Naive thymus-derived CD4-positive, alpha-beta T cell (primary cell): ENCODE measurements at regions not wholly inside any gene's neighbourhood (a gene's known extent, or its start where the extent isn't known, plus 50 kb on each side); places are given as distances from the start of the nearest gene placed in this dataset.
"Not testable (repeated sequence)": the region's sequence is repeated elsewhere in the genome, so short reads cannot be mapped to it uniquely, and the experiment has no call there.

ENCODE experiments used
- ATAC-seq: fragments of 150-1000 bp; cut with Tn5 transposase; 2 replicates; pipeline ENCODE4 v1.10.0; 2021; ENCODE audit warnings: mild to moderate bottlenecking, moderate library complexity
- CTCF ChIA-PET: fragments of 350-600 bp; sonication (Branson Sonifier 250); formaldehyde crosslinking; loops from one replicate; lab custom pipeline; 2021; ENCODE audit warnings: antibody characterized with exemption; lab: Charles Lee
- POLR2A ChIA-PET: fragments of 350-600 bp; sonication (Branson Sonifier 250); formaldehyde crosslinking; loops from one replicate; lab custom pipeline; 2021; ENCODE audit warnings: antibody characterized with exemption, inconsistent platforms; lab: Charles Lee
- DNase-seq, 9 donors: peaks; one replicate each; pipeline versions ENCODE4 v3.0.0 to v3.0.0-alpha.2; 2020 to 2022; ENCODE audit warnings: mixed read lengths in 1 of 9
- H3K27ac ChIP-seq: one replicate; pipeline ENCODE4 v1.7.0; 2013; ENCODE audit warnings: mild to moderate bottlenecking, low read depth, low read length, moderate library complexity
- H3K27me3 ChIP-seq, 2 donors: one replicate each; pipeline ENCODE4 v1.7.0; 2013; ENCODE audit warnings: low read length in 2 of 2, mild to moderate bottlenecking in 2 of 2, moderate library complexity in 2 of 2; ENCODE audit not compliant: control insufficient read depth in 2 of 2, insufficient read depth in 2 of 2
- H3K36me3 ChIP-seq, 3 experiments: 1 replicate in 2 of 3; 2 replicates in 1 of 3; pipeline ENCODE4 v1.7.0; 2013; ENCODE audit warnings: low read length in 3 of 3, mild to moderate bottlenecking in 3 of 3, moderate library complexity in 1 of 3; ENCODE audit not compliant: insufficient read depth in 3 of 3, control insufficient read depth in 2 of 3
- H3K4me1 ChIP-seq, 2 donors: one replicate each; pipeline ENCODE4 v1.7.0; 2013; ENCODE audit warnings: low read length in 2 of 2, mild to moderate bottlenecking in 2 of 2, moderate library complexity in 1 of 2; ENCODE audit not compliant: control insufficient read depth in 2 of 2, insufficient read depth in 2 of 2
- H3K4me3 ChIP-seq: 2 replicates; pipeline ENCODE4 v1.7.0; 2013; ENCODE audit warnings: mild to moderate bottlenecking, low read length
- H3K9me3 ChIP-seq, 3 experiments: 1 replicate in 2 of 3; 2 replicates in 1 of 3; pipeline ENCODE4 v1.7.0; 2013; ENCODE audit warnings: low read length in 3 of 3; ENCODE audit not compliant: control insufficient read depth in 2 of 3
- H3K27ac Mint-ChIP-seq, 9 donors: one replicate each; pipeline ENCODE4 v1.8.0; 2020 to 2022; ENCODE audit warnings: mixed read lengths in 9 of 9, mild to moderate bottlenecking in 8 of 9, moderate library complexity in 5 of 9, inconsistent platforms in 2 of 9
- H3K27me3 Mint-ChIP-seq, 5 donors: one replicate each; pipeline ENCODE4 v1.8.0; 2021 to 2022; ENCODE audit warnings: mixed read lengths in 5 of 5, mild to moderate bottlenecking in 1 of 5
- H3K36me3 Mint-ChIP-seq, 5 donors: one replicate each; pipeline ENCODE4 v1.8.0; 2020 to 2022; ENCODE audit warnings: mixed read lengths in 5 of 5, mild to moderate bottlenecking in 3 of 5, inconsistent platforms in 1 of 5
- H3K4me1 Mint-ChIP-seq, 7 donors: one replicate each; pipeline ENCODE4 v1.8.0; 2020 to 2022; ENCODE audit warnings: mixed read lengths in 7 of 7, mild to moderate bottlenecking in 3 of 7, inconsistent platforms in 1 of 7
- H3K4me3 Mint-ChIP-seq, 10 donors: one replicate each; pipeline ENCODE4 v1.8.0; 2020 to 2022; ENCODE audit warnings: mild to moderate bottlenecking in 10 of 10, mixed read lengths in 10 of 10, moderate library complexity in 6 of 10, inconsistent platforms in 2 of 10
- H3K9me3 Mint-ChIP-seq, 11 donors: one replicate each; pipeline ENCODE4 v1.8.0; 2020 to 2022; ENCODE audit warnings: mixed read lengths in 11 of 11, mild to moderate bottlenecking in 4 of 11, inconsistent platforms in 1 of 11, moderate library complexity in 1 of 11
- intact Hi-C, 2 donors: fragments of 100-400 bp; cut with micrococcal nuclease; formaldehyde crosslinking; loops; one replicate each; pipeline ENCODE4 v1.15.1; 2023

DNA sequence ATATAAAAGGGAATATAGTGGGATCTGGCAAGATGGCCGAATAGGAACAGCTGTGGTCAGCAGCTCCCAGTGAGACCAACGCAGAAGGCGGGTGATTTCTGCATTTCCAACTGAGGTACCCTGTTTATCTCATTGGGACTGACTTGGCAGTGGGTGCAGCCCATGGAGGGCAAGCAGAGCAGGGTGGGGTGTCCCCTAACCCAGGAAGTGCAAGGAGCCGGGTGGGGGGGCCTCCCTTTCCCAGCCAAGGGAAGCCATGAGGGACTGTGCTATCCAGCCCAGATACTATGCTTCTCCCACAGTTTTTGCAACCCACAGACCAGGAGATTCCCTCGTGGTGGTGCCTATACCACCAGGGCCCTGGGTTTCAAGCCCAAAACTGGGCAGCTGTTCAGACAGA is 342.4 kb downstream of the RPS29 start:
- ATAC-seq, H3K36me3 ChIP-seq, H3K27ac ChIP-seq, H3K4me3 ChIP-seq, H3K4me3 Mint-ChIP-seq, H3K27ac Mint-ChIP-seq, POLR2A ChIA-PET, DNase-seq, H3K4me1 ChIP-seq, H3K36me3 Mint-ChIP-seq, H3K27me3 ChIP-seq, H3K9me3 ChIP-seq, intact Hi-C loops, H3K4me1 Mint-ChIP-seq, CTCF ChIA-PET: not testable (repeated sequence)
- peaks cover 0 to 26% (median 9%) of the 10 kb centered on the region in 5 donors for H3K27me3 Mint-ChIP-seq
- peaks cover 0 to 21% (median 5%) of the 10 kb centered on the region in 11 donors for H3K9me3 Mint-ChIP-seq

DNA sequence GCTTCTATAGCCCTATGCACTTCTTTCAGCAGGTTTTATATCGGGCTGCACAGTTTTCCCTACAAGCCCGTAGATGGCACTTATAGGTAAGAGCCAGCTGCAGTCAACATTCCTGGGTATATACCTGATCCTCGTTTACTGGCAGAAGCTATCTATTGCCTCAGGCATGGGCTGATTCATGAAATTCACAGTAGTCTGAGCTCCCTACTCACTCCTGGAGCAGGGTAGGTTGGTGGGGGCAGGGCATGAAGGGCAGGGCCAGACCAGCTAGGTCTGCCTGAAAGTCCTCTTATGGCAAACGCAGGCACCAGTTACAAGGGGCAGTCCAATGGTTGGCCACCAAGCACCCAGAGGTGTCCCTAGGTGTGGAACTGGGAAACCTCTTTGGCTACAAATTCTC is 345.8 kb downstream of the RPS29 start:
- Histone ChIP-seq H3K27ac (no peak overlapping the region), H3K4me3 (no peak overlapping the region), H3K27me3 (no peaks in the 10 kb centered on the region), H3K9me3 (peaks cover 0 to 10% (median 0%) of the 10 kb centered on the region in 3 experiments), H3K4me1 (no peaks in the 10 kb centered on the region), H3K36me3 (no peaks in the 10 kb centered on the region)
- DNase-seq (no peak), ATAC-seq (no peak)
- Mint-ChIP-seq H3K36me3 (peaks cover 0 to 5% (median 1%) of the 10 kb centered on the region in 5 donors), H3K4me3 (no peak overlapping the region), H3K27me3 (peaks cover 0 to 25% (median 10%) of the 10 kb centered on the region in 5 donors), H3K27ac (no peak overlapping the region), H3K9me3 (peaks cover 8 to 42% (median 12%) of the 10 kb centered on the region in 11 donors), H3K4me1 (no peaks in the 10 kb centered on the region)
- POLR2A ChIA-PET, result no interaction called here
- CTCF ChIA-PET, result no interaction called here
- intact Hi-C loops, result no loop called here

DNA sequence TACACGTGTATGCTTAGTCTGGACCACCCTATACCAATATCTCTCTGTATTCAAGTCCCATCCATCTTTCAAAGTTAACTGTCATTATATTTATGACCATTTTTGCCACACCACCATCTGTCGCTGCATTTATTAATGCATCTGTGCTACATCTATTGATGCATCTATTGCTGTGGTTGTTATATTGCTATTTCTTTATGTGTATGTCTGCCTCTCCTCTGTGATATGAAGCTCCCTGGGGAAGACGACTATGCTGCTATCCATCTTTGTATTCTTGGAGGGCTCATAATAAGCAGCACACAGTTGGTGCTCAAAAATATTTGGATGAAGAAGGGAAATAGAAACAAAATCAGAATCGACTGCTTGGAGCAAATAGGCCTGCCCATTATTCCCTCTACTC is 357.6 kb downstream of the RPS29 start:
- DNase-seq (no peak), ATAC-seq (no peak)
- H3K4me1 Mint-ChIP-seq, result no peaks in the 10 kb centered on the region
- H3K27ac ChIP-seq, result no peak overlapping the region
- peak overlapping the region in 1 of 9 donors; percentile 1 for H3K27ac Mint-ChIP-seq
- H3K36me3 ChIP-seq, result no peaks in the 10 kb centered on the region
- peaks cover 0 to 2% (median 0%) of the 10 kb centered on the region in 11 donors for H3K9me3 Mint-ChIP-seq
- no peaks in the 10 kb centered on the region for H3K36me3 Mint-ChIP-seq
- H3K4me1 ChIP-seq, result no peaks in the 10 kb centered on the region
- no peak overlapping the region for H3K4me3 Mint-ChIP-seq
- peaks cover 0 to 12% (median 0%) of the 10 kb centered on the region in 5 donors for H3K27me3 Mint-ChIP-seq
- POLR2A ChIA-PET, result no interaction called here
- CTCF ChIA-PET, result no interaction called here
- no peaks in the 10 kb centered on the region for H3K27me3 ChIP-seq
- intact Hi-C loops, result no loop called here
- no peak overlapping the region for H3K4me3 ChIP-seq
- H3K9me3 ChIP-seq, result no peaks in the 10 kb centered on the region

DNA sequence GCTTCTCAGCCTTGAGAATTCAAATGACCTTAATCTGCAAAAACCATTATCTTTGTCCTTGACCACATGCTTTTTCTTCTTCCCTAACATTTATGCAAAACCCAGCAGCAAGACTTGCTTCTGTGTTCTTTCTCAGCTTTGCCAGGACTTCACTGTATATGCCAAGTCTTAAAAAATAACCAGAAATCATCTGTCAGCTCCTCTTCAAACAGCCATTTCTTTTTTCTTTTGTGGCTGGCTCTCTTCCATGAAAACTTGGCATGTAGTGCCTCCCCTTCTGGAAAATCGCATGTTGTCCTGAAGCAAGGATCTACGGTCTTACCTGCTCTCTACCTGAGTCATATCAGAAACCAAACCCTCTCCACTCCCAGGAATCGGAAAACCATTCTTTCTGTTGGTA is 364.9 kb downstream of the RPS29 start:
- DNase-seq, result no peak
- no peak overlapping the region for H3K27ac Mint-ChIP-seq
- H3K4me1 ChIP-seq, result no peaks in the 10 kb centered on the region
- no peak overlapping the region for H3K4me3 Mint-ChIP-seq
- peaks cover 0 to 1% (median 0%) of the 10 kb centered on the region in 11 donors for H3K9me3 Mint-ChIP-seq
- ChIA-PET CTCF (no interaction called here), POLR2A (no interaction called here)
- peaks cover 0 to 10% (median 6%) of the 10 kb centered on the region in 5 donors for H3K27me3 Mint-ChIP-seq
- H3K36me3 ChIP-seq, result no peaks in the 10 kb centered on the region
- no peaks in the 10 kb centered on the region for H3K27me3 ChIP-seq
- H3K4me3 ChIP-seq, result no peak overlapping the region
- no peaks in the 10 kb centered on the region for H3K9me3 ChIP-seq
- H3K36me3 Mint-ChIP-seq, result no peaks in the 10 kb centered on the region
- H3K4me1 Mint-ChIP-seq, result no peaks in the 10 kb centered on the region
- H3K27ac ChIP-seq, result no peak overlapping the region
- intact Hi-C loops, result no loop called here
- no peak for ATAC-seq

DNA sequence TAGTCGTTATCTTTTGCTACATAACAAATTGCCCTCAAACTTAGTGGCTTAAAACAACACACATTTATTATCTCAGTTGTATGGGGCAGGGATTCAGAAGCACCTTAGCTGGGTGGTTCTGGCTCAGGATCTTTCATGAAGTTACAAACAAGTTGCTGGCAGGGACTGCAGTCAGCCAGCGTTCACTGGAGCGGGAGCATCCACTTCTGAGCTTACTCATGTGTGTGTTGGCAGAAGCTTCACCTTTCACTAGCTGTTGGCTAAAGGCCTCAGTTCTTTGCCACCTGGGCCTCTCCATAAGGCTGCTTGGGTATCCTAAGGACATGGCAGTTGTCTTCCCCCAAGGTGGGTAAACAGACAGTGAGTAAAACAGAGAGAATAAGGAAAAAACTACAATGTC is 365.7 kb downstream of the RPS29 start:
- Histone ChIP-seq H3K4me3 (no peak overlapping the region), H3K4me1 (no peaks in the 10 kb centered on the region), H3K27ac (no peak overlapping the region), H3K27me3 (no peaks in the 10 kb centered on the region), H3K9me3 (no peaks in the 10 kb centered on the region), H3K36me3 (no peaks in the 10 kb centered on the region)
- Mint-ChIP-seq H3K4me3 (no peak overlapping the region), H3K9me3 (peaks cover 0 to 1% (median 0%) of the 10 kb centered on the region in 11 donors), H3K27me3 (peaks cover 0 to 10% (median 6%) of the 10 kb centered on the region in 5 donors), H3K27ac (no peak overlapping the region), H3K36me3 (no peaks in the 10 kb centered on the region), H3K4me1 (no peaks in the 10 kb centered on the region)
- intact Hi-C loops, result no loop called here
- POLR2A ChIA-PET, result no interaction called here
- ATAC-seq (no peak), DNase-seq (no peak)
- CTCF ChIA-PET, result no interaction called here

DNA sequence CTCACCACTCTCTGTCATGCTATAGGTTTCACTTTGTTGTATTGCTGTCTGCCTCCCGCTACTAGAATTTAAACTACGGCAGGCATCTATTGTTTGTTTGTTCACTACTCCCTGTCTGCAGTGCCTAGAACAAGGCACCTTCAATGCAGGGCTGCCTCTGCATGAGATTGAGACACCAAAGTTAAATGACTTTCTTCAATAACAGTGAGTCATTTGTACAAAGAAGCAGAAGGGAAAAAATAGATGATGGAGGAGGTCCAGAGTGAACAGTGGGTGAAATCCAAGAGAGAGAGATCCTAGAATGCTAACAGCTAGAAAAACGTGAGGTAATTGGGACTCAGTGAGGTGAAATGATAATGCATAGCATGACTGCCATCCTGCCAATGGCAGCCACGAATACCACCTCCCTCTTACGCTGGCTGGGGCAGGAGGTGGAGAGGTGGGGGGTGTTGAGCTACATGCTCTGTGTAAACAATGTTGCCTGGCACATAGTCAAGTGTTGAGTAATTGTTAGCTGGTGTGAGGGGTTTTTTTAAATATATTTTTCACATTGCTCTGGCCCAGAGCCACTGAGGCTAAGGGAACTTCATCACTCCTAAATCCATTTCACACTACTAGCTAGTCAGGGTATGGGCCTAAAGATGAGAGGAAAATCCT is 367.6 kb downstream of the RPS29 start:
- DNase-seq, result no peak
- intact Hi-C loops, result no loop called here
- H3K9me3 Mint-ChIP-seq, result peaks cover 0 to 1% (median 0%) of the 10 kb centered on the region in 11 donors
- H3K36me3 ChIP-seq, result no peaks in the 10 kb centered on the region
- no peaks in the 10 kb centered on the region for H3K36me3 Mint-ChIP-seq
- no peaks in the 10 kb centered on the region for H3K27me3 ChIP-seq
- no peak for ATAC-seq
- POLR2A ChIA-PET, result no interaction called here
- H3K27me3 Mint-ChIP-seq, result peaks cover 0 to 10% (median 6%) of the 10 kb centered on the region in 5 donors
- no peaks in the 10 kb centered on the region for H3K4me1 Mint-ChIP-seq
- no peaks in the 10 kb centered on the region for H3K4me1 ChIP-seq
- no peak overlapping the region for H3K4me3 ChIP-seq
- CTCF ChIA-PET, result no interaction called here
- H3K27ac ChIP-seq, result no peak overlapping the region
- H3K4me3 Mint-ChIP-seq, result no peak overlapping the region
- no peak overlapping the region for H3K27ac Mint-ChIP-seq
- no peaks in the 10 kb centered on the region for H3K9me3 ChIP-seq

DNA sequence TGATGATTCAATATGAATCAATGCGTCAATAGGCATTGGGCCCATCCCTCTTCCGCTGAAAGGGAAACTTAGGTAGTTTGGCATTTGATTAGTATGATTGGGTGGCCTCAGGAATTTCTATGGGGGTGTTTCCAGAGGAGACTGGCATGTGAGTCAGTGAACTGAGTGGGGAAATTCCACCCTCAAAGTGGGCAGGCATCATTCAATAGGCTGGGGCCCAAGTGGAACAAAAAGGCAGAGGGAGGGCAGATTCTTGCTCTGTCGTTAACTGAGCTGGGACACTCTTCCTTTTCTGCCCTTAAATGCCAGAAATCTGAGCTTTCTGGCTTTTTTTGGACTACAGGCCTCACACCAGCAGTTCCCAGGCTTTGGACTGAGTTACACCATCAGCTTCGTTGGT is 373.5 kb downstream of the RPS29 start:
- Mint-ChIP-seq H3K27ac (no peak overlapping the region), H3K9me3 (peaks cover 0 to 2% (median 0%) of the 10 kb centered on the region in 11 donors), H3K4me3 (no peak overlapping the region), H3K27me3 (peaks cover 0 to 6% (median 0%) of the 10 kb centered on the region in 5 donors), H3K36me3 (no peaks in the 10 kb centered on the region), H3K4me1 (no peaks in the 10 kb centered on the region)
- ATAC-seq, result no peak
- H3K27ac ChIP-seq, result no peak overlapping the region
- POLR2A ChIA-PET, result no interaction called here
- H3K36me3 ChIP-seq, result no peaks in the 10 kb centered on the region
- H3K4me1 ChIP-seq, result no peaks in the 10 kb centered on the region
- H3K27me3 ChIP-seq, result no peaks in the 10 kb centered on the region
- intact Hi-C loops, result no loop called here
- no peak overlapping the region for H3K4me3 ChIP-seq
- no peaks in the 10 kb centered on the region for H3K9me3 ChIP-seq
- CTCF ChIA-PET, result no interaction called here
- no peak for DNase-seq
